ENCODE measurements at regions not wholly inside any gene's neighbourhood (a gene's known extent, or its start where the extent isn't known, plus 50 kb on each side); places are given as distances from the start of the nearest gene placed in this dataset.

- no peak for DNase-seq (ENCODE audit: low spot score)
- Mint-ChIP-seq H3K4me3 (ENCODE audit: unreplicated experiment) (no peak overlapping the region), H3K27me3 (ENCODE audit: low read depth) (peaks cover 3% of the 10 kb centered on the region), H3K36me3 (ENCODE audit: low read depth) (no peaks in the 10 kb centered on the region), H3K27ac (ENCODE audit: unreplicated experiment) (no peak overlapping the region), H3K9me3 (ENCODE audit: low read depth) (no peaks in the 10 kb centered on the region), H3K4me1 (ENCODE audit: low read depth) (peaks cover 6% of the 10 kb centered on the region)
- no peak for TF ChIP-seq CTCF (IDR thresholded peaks at IDR 0.05)
Observed at GRCh38 chr4:110287130-110287529, 88.7 kb upstream of the ELOVL6 start.

- no peak overlapping the region for H3K27ac Mint-ChIP-seq (ENCODE audit: unreplicated experiment)
- no peak for TF ChIP-seq CTCF (IDR thresholded peaks at IDR 0.05)
- H3K4me1 Mint-ChIP-seq (ENCODE audit: low read depth) = peaks cover 9% of the 10 kb centered on the region
- H3K4me3 Mint-ChIP-seq (ENCODE audit: unreplicated experiment) = no peak overlapping the region
- peaks cover 2% of the 10 kb centered on the region for H3K9me3 Mint-ChIP-seq (ENCODE audit: low read depth)
- no peak for DNase-seq (ENCODE audit: low spot score)
- no peaks in the 10 kb centered on the region for H3K27me3 Mint-ChIP-seq (ENCODE audit: low read depth)
- H3K36me3 Mint-ChIP-seq (ENCODE audit: low read depth) = no peaks in the 10 kb centered on the region
Observed at GRCh38 chr4:110278127-110278526, 79.7 kb upstream of the ELOVL6 start.

- no peak for TF ChIP-seq CTCF (IDR thresholded peaks at IDR 0.05)
- Mint-ChIP-seq H3K27ac (ENCODE audit: unreplicated experiment) (no peak overlapping the region), H3K4me1 (ENCODE audit: low read depth) (peaks cover 9% of the 10 kb centered on the region), H3K4me3 (ENCODE audit: unreplicated experiment) (no peak overlapping the region), H3K9me3 (ENCODE audit: low read depth) (peaks cover 2% of the 10 kb centered on the region), H3K27me3 (ENCODE audit: low read depth) (no peaks in the 10 kb centered on the region), H3K36me3 (ENCODE audit: low read depth) (no peaks in the 10 kb centered on the region)
- no peak for DNase-seq (ENCODE audit: low spot score)
Observed at GRCh38 chr4:110275871-110276270, 77.5 kb upstream of the ELOVL6 start.

- TF ChIP-seq CTCF (IDR thresholded peaks at IDR 0.05) = no peak
- Mint-ChIP-seq H3K4me1 (ENCODE audit: low read depth) (peaks cover 13% of the 10 kb centered on the region), H3K27me3 (ENCODE audit: low read depth) (no peaks in the 10 kb centered on the region), H3K9me3 (ENCODE audit: low read depth) (peaks cover 2% of the 10 kb centered on the region), H3K4me3 (ENCODE audit: unreplicated experiment) (no peak overlapping the region), H3K36me3 (ENCODE audit: low read depth) (no peaks in the 10 kb centered on the region), H3K27ac (ENCODE audit: unreplicated experiment) (no peak overlapping the region)
- no peak for DNase-seq (ENCODE audit: low spot score)
Observed at GRCh38 chr4:110271986-110272385, 73.6 kb upstream of the ELOVL6 start.

- Mint-ChIP-seq H3K27ac (ENCODE audit: unreplicated experiment) (peak overlapping the region; percentile 51), H3K4me1 (ENCODE audit: low read depth) (peaks cover 6% of the 10 kb centered on the region), H3K36me3 (ENCODE audit: low read depth) (no peaks in the 10 kb centered on the region), H3K27me3 (ENCODE audit: low read depth) (no peaks in the 10 kb centered on the region), H3K9me3 (ENCODE audit: low read depth) (peaks cover 1% of the 10 kb centered on the region), H3K4me3 (ENCODE audit: unreplicated experiment) (no peak overlapping the region)
- no peak for DNase-seq (ENCODE audit: low spot score)
- no peak for TF ChIP-seq CTCF (IDR thresholded peaks at IDR 0.05)
Observed at GRCh38 chr4:110270492-110271197, 72.2 kb upstream of the ELOVL6 start.
